ENCODE measurements at regions not wholly inside any gene's neighbourhood (a gene's known extent, or its start where the extent isn't known, plus 50 kb on each side); places are given as distances from the start of the nearest gene placed in this dataset.
A peak's percentile ranks its signal among the peaks of the same experiment; 100 is the strongest.

- Mint-ChIP-seq H3K27ac (peak overlapping the region; percentile 63; the same call in 1 of the 2 replicates), H3K36me3 (no peaks in the 10 kb centered on the region), H3K27me3 (ENCODE audit: low read depth) (no peaks in the 10 kb centered on the region), H3K4me3 (peak overlapping the region; percentile 20; the same call in 1 of the 2 replicates), H3K4me1 (peaks cover 34% of the 10 kb centered on the region), H3K9me3 (no peaks in the 10 kb centered on the region)
- CTCF ChIA-PET, result interaction anchor here (1.1 to 1.7 kb wide), 2 partner anchors 10 to 32 kb away, joined by 4 to 5 read pairs; no protein-coding TSS in a partner anchor
- TF ChIP-seq GRHL2 (CRISPR knock-in tag; IDR thresholded peaks at IDR 0.05; ENCODE audit: insufficient replicate concordance, severe bottlenecking) (no peak), ZNF416 (CRISPR knock-in tag; IDR thresholded peaks at IDR 0.05) (no peak), KAT7 (CRISPR knock-in tag; IDR thresholded peaks at IDR 0.05; ENCODE audit: borderline replicate concordance) (no peak), PRRX2 (CRISPR knock-in tag; IDR thresholded peaks at IDR 0.05) (no peak), TP53 (CRISPR knock-in tag; IDR thresholded peaks at IDR 0.05) (no peak), ZBTB21 (CRISPR knock-in tag; IDR thresholded peaks at IDR 0.05; ENCODE audit: borderline replicate concordance) (no peak), FOXP1 (CRISPR knock-in tag; IDR thresholded peaks at IDR 0.05; ENCODE audit: borderline replicate concordance) (no peak), ZNF671 (CRISPR knock-in tag; IDR thresholded peaks at IDR 0.05) (no peak), JAZF1 (CRISPR knock-in tag; IDR thresholded peaks at IDR 0.05) (no peak), ZBTB43 (CRISPR knock-in tag; IDR thresholded peaks at IDR 0.05) (no peak), FOXJ3 (CRISPR knock-in tag; IDR thresholded peaks at IDR 0.05; ENCODE audit: borderline replicate concordance) (no peak)
- POLR2A ChIA-PET, result no interaction called here
- ATAC-seq (peak; percentile 58; the same call in 1 of the 2 replicates), DNase-seq (ENCODE audit: low spot score) (no peak)
Measured at GRCh38 chr15:46344115-46344724, 709.4 kb downstream of the SQOR start.

- Mint-ChIP-seq H3K27ac (no peak overlapping the region), H3K4me3 (no peak overlapping the region), H3K36me3 (no peaks in the 10 kb centered on the region), H3K27me3 (ENCODE audit: low read depth) (no peaks in the 10 kb centered on the region), H3K9me3 (no peaks in the 10 kb centered on the region), H3K4me1 (peaks cover 34% of the 10 kb centered on the region)
- ChIA-PET CTCF (interaction anchor here (1.1 to 1.7 kb wide), 2 partner anchors 10 to 33 kb away, joined by 4 to 5 read pairs; no protein-coding TSS in a partner anchor), POLR2A (no interaction called here)
- DNase-seq (ENCODE audit: low spot score), result no peak
- no peak for ATAC-seq
- no peak for TF ChIP-seq MXD4 (CRISPR knock-in tag; IDR thresholded peaks at IDR 0.05; ENCODE audit: borderline replicate concordance)
- TF ChIP-seq STAT6 (CRISPR knock-in tag; conservative IDR thresholded peaks at IDR 0.05; ENCODE audit: low read depth), result no peak
- no peak for TF ChIP-seq ZNF532 (CRISPR knock-in tag; IDR thresholded peaks at IDR 0.05; ENCODE audit: borderline replicate concordance)
- no peak for TF ChIP-seq ZNF671 (CRISPR knock-in tag; IDR thresholded peaks at IDR 0.05)
- TF ChIP-seq FOXJ3 (CRISPR knock-in tag; IDR thresholded peaks at IDR 0.05; ENCODE audit: borderline replicate concordance), result no peak
- no peak for TF ChIP-seq NR3C1 (CRISPR knock-in tag; conservative IDR thresholded peaks at IDR 0.05; ENCODE audit: low read depth)
- TF ChIP-seq GRHL2 (CRISPR knock-in tag; IDR thresholded peaks at IDR 0.05; ENCODE audit: insufficient replicate concordance, severe bottlenecking), result no peak
- TF ChIP-seq CDX4 (CRISPR knock-in tag; IDR thresholded peaks at IDR 0.05; ENCODE audit: borderline replicate concordance), result no peak
- TF ChIP-seq EMX1 (CRISPR knock-in tag; IDR thresholded peaks at IDR 0.05), result no peak
- no peak for TF ChIP-seq E2F5 (CRISPR knock-in tag; IDR thresholded peaks at IDR 0.05)
- no peak for TF ChIP-seq ZNF317 (CRISPR knock-in tag; IDR thresholded peaks at IDR 0.05; ENCODE audit: borderline replicate concordance, low read depth)
- no peak for TF ChIP-seq SOX15 (CRISPR knock-in tag; IDR thresholded peaks at IDR 0.05)
- no peak for TF ChIP-seq ZNF512 (CRISPR knock-in tag; IDR thresholded peaks at IDR 0.05; ENCODE audit: borderline replicate concordance)
Measured at GRCh38 chr15:46344915-46345314, 710.1 kb downstream of the SQOR start.

All from WTC11 (cell line).